GOT3 (cell line): ENCODE measurements at regions not wholly inside any gene's neighbourhood (a gene's known extent, or its start where the extent isn't known, plus 50 kb on each side); places are given as distances from the start of the nearest gene placed in this dataset.

Experiments used
- DNase-seq: peaks from one replicate; lab custom pipeline; 2025; ENCODE audit warnings: mixed read lengths; lab: John Stamatoyannopoulos, UW

DNA sequence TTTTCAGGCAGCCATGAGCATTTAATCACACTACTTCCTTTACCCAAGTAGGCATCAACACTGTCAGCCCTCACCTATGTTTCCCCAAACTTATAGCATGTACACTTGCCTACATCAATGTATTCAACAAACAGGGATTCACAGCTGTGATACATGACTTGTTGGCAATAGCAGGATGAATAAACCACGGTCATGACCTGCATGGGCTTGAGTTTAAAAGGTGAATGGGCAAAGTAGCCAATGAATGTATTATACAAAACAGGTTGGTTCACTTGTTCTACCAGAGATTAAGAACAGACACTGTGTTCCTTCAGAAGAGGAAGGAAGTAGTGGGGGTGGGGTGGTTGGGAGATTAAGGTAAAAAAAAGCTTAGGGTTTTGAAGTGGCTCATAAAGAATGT, 861.9 kb upstream of the SEMA6D start:
- DNase-seq, result no peak

DNA sequence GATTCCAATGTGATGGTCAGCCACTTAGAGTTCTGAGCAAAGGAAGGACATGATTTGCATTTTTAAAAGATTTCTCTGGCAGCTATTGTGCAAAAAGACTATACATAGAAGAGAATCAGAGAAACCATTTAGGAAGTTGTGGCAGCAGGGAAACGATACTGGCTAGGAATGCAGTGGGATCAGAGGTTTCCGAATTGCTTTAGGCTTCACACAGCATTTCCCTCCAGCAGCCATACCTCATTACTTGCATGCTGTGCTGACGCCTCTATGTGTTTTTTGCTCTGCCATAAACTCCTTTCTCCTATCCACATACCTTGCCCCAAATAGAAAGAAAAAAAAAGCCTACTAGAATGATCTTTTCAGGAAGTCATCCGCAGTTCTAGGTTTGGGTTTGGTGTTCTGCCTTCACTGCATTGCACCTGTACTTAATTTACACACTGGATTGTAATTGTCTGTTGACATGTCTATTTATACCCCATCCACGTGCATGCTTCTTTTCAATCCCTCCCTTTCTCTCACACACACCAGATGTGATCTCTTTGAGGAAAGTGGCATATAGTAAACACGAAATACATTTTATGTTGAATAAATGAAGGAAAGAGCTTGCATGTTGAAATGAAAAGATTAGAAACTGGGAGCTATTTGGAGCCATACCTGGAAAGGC, 860.3 kb upstream of the SEMA6D start:
- DNase-seq, result no peak

DNA sequence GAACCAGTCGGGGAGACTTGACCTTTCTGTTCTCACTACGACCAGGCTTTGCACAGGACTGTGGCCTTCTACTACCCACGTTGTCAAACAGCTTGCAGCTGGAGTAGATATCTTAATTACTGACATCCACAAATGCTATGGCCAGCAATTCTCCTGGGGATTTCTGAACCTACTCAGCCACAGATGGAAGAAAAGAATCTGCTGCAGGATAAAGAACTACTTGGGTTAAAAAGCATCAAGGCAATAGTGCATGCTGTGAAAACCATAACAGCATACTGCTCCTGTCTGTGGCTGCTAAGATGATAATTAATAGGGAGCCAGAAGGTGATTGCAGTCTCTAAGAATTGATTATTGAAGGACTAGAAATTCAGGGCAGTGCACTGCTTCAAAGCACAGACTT, 859.2 kb upstream of the SEMA6D start:
- no peak for DNase-seq

DNA sequence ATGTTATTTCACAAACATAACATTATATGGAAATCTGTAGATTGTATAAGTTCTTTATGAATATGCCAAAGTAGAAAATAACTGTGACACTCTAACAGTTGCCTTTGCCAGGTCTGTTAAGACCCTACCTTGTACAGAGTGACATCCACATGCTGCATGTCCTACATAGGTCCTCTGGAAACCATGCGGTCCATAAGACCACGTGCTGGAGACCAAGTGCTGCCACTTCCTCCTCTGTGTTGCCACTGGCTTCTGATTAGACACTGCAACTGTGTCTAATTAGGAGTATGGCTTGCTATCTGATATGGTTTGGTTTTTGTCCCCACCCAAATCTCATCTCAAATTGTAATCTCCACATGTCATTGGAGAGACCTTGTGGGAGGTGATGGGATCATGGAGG, 855.5 kb upstream of the SEMA6D start:
- no peak for DNase-seq

DNA sequence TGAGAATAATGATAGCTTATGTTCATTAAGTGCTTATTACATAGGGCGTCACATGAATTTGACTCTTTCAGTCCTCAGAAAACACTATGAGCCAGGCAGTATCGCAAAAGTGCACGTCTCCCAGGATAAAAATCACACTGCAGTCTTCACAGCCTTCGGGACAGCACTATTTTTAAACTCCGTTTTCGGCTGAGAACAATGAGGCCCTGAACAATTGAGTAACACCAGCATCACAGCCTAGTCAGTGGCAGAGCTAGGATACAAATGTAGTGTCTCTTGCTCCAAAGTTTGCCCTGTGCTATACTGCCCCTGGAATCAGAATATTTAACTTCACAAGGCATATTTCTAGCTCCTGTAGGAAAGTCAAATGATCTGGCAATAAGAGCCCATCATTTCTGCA, 852.1 kb upstream of the SEMA6D start:
- no peak for DNase-seq

DNA sequence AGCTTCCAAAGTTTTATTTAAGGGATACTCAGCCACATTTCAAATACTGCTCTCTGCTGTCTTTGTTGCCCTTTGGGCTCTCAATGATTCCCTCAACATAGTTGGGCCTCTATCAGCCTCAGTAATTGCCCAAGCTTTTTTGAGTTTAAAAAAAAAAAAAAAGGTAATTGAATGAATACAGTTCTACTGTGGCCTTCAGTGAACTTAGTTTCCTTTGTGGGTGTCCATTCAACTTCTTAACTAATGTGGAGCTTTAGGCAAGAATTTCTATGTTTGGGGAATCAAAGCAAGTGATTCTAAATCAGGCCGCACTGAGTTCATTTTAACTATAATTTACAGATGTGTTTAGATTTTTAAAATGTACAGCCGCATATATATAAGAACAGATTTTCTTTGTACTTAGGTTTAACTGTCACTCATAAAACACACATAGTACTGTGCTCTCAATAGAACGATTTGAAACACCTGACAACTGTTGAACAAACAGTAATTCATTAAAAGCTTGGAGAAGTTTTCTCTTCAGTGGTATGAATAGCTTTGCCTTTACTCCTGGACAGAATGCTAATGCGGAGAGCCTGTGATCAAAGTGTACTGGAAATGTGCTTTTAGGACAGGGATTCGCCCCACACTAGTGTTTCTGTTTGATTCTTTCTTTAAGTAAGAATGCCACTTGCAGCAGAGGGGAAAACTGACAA, 844.9 kb upstream of the SEMA6D start:
- no peak for DNase-seq

DNA sequence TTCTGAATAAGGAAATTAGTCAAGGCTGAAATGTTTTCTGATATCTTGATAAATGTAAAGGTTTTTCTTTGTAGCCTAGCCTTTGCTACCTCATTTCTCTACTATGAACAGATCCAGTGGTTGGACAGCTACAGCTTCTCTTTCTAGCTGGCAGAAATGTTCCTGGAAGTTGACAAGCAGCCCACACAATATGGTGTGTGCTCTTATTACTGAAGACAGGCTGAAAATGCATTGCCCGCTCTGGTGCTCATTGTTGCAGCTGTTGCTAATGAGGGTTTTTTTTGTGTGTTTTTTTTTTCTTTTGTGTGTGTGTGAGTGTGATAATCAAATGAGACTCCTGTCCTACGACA, 844.3 kb upstream of the SEMA6D start:
- no peak for DNase-seq

DNA sequence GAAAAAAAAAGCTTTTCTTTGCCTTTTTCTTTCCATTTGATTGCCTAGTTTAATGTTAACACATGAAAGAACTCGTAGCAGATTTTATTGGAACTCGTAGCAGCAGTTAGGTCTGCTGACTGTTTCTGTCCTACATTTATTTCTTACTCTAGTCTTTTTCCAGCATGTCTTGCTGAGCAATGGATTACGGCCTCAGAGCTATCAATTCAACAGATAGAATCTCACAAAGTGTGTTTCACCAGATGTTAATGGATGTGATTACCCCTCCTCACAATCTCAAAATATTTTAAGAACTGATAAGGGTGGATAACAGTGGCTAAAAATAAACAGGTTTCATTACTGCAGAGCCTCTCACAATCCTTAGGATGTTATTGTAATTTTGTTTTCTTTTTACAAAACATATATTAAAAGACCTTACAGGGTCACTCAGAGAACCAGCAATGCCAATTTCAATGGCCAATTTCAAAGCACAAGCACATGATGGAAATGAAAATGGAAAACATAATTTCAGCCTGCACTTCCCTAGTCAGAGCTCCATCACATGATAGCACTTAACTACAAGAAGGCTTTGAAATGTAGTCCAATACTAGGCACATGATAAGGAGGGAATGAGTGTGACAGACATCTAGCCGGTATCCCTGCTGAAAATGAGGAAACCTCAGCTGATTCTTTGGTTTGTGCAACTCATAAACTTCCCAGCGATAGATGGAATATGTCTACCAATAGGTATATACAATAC, 838.1 kb upstream of the SEMA6D start:
- no peak for DNase-seq

DNA sequence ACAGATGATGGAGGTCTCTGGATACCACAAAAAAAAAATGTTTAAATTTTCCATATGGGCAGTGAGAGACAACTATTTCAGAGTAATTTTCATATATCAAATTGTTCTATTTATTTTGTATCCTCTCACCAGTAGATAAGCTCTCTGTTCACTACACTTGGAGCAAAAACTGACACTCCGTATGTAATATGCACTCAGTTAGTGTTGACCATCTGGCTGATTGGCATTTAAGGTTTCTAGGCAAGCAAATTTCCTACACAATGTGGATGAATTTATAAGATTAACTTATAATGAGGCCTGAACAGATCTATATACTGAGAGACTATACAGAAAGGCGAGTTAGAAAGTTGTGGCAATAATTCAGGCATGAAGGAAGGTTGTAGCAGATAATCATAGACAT, 836.5 kb upstream of the SEMA6D start:
- no peak for DNase-seq

DNA sequence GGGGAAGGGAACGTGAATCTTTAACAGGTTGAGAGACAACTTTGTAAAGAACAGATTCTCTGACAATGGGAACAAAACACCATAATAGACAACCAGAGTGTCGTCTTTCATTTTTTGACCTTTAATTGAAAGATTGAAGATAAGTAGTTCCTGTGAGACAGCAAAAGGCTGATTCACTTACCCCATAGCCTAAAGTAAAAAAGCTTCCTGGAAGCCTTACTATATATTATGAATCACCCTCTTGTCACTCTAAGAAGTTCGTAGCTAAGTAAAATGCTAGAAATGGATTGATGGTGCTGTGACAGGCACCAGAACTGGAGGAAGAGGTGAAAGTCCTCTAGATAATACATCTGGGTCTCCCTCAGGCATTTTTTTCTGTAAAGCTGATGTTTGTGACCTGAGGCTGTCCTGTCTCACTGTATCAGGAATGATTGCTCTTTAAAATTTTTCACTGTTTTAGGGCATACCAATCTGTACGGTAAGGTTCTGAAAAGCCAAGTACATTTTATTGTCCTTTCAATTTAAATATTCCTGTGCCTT, 824.6 kb upstream of the SEMA6D start:
- no peak for DNase-seq

DNA sequence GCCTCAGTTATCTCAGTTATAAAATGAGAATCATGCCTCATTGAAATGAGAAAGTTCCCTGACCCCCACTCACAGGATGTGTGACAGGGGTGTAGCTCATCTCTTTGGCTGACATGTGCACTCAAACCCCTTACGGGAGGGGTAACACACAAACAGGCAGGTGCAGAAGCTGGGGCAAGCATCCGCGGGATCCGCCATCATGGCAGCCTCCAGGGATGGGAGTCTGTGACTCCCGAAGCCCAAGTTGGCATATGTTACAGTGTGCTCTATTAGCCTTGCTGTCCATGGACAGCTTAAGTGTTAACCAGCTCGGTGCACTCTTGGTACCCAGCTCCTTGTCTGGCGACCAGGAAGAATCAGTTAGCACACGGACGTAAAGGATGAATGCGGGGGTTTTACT, 822.7 kb upstream of the SEMA6D start:
- no peak for DNase-seq

DNA sequence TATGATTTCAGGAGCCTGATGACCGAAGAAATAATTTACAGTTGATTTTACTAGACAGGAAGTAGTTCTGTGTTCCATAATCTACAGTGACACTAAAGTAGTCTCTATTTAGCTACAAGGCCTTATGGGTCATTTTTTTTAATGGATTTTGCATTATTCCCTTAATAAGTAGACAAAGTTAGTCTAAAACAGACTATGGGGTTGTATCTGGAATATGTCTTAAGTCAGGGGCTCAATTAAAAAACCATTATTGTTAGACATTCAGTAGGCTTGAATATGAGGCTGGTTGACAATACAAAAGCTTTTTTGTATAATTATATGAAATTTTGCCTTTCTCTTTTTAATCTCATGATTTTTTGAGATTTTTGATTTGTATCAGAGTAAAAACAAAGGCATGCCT, 820.0 kb upstream of the SEMA6D start:
- DNase-seq, result no peak

DNA sequence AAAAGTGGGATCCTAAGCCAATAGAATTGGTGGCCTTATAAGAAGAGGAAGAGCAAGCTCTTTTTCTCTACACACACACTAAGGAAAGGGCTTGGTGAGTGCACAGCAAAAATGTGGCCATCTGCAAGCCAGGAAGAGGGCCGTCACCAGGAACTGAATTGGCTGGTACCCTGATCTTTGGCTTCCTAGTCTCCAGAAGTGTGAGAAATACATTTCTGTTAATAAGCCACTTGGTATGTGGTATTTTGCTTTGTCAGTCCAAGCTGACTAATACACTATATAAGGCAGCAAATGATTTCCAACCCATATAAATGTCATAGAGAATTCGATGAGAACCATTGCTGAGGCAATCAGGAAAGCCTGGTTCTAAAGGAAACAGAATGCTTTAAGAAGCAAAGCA, 816.3 kb upstream of the SEMA6D start:
- DNase-seq, result no peak

DNA sequence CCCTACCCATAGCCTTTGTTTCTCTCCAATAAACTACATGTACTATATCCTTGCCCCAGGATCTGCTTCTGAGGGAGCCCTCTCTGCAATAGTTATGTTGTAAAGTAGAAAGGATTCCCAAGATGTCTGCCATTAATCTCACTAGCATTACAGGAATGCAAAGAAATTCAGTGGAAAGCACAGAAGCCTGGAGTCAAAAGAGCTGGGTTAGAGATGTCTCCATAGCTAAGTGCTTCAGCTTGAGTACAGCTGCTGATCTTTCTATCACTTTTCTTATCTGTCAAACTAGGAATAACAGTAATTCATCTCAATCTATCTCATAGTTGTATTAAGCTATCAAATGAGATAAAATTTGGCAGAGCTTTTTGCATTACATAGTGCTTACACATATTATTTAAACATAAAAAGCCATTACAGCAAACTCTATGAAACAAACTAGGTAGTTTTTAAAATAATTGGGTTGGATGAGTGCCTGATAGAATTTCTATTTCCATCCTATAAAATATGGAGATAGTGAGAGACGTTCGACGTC, 799.5 kb upstream of the SEMA6D start:
- DNase-seq, result no peak

DNA sequence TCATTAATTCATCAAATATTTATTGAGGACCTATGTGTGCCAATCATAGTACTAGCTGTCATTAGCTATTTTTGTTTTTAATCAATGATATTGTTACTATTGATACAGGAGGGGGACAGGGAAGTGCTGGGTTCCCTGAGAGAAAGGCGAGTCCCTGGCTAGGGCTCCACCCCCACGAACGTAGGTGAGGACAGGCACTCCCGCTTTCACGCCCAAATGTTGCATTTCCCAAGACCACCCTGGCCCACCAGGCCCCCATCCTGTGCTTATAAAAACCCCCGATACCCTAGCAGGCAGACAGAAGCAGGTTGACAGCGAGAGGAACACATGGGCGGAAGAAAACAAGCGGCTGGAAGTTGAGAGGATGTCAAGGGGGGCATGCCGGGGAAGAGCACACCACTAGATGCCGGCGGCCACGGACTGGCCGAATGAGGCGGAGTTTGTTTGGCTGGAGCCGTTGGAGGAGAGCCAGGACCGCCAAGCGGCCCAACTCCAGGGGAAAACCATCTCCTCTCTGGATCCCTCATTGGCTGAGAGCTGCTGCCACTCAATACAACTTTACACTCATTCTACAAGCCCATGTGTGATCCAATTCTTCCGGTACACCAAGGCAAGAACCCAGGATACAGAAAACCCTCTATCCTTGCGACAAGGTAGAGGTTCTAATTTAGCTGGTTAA, 798.7 kb upstream of the SEMA6D start:
- no peak for DNase-seq

DNA sequence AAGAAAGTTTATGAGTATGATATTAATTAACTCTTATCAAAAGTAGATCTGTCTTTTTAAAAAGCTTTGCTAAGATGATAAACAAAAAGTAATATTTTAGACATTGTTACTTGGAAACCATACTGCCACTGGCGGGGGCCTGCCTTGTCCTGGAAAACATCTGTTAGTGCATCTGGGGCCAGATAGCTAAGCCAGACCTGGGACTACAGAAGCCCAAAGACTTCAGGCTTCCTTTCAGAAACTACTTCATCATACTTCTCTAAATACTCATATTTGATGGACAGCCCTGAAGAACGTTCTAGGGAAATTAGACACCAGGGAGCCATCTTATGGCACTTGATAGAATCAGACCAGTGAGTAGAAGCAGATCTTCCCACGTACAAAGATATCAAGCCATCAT, 795.4 kb upstream of the SEMA6D start:
- no peak for DNase-seq

DNA sequence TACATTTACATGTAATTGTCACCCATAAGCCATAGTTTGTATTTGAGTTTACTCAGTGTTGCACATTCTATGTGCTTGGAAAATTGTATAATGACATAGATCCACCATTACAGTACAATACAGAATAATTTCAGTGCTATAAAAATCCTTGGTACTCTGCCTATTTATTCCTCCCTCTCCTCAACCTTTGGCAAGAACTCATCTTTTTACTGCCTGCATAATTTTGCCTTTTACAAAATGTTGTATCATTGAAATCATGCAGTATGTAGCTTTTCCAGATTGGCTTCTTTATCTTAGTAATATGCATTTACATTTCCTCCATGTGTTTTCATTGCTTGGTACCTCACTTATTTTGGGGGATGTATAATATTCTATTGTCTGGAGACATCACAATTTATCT, 786.9 kb upstream of the SEMA6D start:
- no peak for DNase-seq

DNA sequence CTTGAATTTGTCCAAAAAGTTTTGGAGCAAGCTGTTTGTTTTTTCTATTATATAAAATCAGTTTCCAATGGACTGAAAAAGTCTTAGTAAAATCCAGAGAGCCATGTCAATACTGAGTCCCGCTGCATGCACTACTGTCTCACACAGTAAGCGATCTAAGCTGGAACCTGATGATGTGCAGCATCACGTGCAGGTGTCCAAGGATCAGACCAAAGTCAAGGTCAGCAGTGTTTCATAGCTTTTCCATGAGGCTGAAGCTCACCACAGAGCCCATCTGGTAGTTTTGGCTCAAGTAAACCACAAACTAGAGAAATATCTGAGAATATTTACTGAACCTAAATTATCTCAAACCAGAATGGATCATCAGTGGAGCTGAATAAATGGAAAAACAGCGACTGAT, 784.0 kb upstream of the SEMA6D start:
- no peak for DNase-seq

DNA sequence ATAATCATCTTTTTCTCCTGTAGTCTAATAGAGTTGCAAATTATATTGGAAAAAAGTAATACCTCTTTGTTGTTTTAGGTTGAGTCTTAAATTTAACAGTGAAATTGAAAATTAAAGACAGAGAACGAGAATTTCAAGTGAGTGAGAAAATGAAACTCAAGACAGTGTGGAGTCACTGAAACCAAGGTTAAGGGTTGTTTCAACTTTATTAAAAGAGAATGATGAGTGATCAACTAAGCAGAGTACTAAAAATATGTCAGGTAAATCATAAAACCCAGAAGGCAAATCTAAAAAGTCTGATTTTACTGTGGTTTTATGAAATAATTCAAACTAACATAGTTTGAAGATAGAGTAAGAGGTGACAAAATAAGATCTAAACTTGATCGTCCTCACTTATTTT, 782.5 kb upstream of the SEMA6D start:
- DNase-seq, result no peak

DNA sequence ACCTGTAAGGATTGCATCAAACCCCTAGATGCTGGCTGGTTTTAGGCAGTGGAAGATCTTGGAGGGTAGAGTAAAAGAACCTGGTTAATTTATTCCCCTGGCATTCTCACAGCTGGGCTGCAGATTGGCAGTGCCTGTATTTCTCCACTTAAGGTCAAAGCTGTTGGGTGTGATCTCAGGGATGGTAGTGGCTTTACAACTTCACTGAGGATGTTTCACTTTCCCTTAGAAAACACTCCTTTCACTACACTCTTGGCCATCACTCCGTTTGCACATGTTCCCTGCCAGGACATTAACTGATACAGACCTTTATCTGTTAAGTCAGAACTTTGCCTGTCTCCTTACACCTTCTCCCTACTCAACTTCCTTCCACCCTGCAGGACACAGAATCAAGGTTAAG, 779.1 kb upstream of the SEMA6D start:
- no peak for DNase-seq

DNA sequence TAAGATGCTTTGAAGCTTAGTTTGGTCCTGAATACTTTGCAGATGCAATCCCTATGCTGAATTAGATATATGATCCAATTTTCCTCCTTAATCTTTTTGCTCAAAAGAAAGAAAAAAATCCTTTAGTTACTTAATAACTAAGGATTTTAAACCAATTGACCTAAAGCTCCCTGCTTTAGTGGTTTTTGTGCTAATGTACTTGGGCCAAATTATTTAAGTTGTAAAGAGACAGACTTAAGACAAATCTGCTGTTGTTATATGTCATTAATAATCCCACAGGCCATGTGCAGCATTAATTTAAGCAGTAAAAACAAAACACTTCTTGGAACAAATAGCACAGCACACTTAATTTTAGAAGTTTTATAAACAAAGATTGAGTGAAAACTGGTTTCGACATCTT, 776.1 kb upstream of the SEMA6D start:
- no peak for DNase-seq

DNA sequence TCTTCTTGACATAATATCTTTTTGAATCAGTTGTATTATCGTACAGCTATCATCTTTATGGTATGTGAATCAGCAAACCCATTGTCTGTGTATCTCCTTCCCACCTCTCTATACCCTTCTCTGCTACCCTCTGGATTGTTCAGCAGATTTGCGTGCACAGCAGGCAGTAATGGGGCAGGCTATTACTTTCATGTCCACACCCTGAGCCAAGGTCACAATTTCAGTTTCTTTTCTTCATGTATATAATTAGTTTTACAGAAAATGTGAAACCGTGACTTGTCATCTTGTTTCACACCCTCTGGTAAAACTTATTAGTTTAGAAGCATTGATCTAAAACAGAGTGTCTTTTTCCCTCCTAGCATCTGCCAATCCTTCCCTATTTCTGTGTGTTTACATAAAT, 770.4 kb upstream of the SEMA6D start:
- no peak for DNase-seq
